Neuronal stem cell (in vitro differentiated cells): ENCODE measurements at regions not wholly inside any gene's neighbourhood (a gene's known extent, or its start where the extent isn't known, plus 50 kb on each side); places are given as distances from the start of the nearest gene placed in this dataset.

Source experiments
- DNase-seq: peaks from one replicate; pipeline ENCODE4 v3.0.0-alpha.2; 2013; ENCODE audit warnings: low spot score
- H2AFZ ChIP-seq: one replicate; pipeline ENCODE4 v1.6.1; 2013; ENCODE audit warnings: mild to moderate bottlenecking, low read length, inconsistent platforms
- H2AK5ac ChIP-seq: 2 replicates; pipeline ENCODE4 v1.6.1; 2013; ENCODE audit warnings: low read depth, mild to moderate bottlenecking, inconsistent platforms, low read length, moderate library complexity, mixed read lengths
- H2BK120ac ChIP-seq: 2 replicates; pipeline ENCODE4 v1.6.1; 2013; ENCODE audit warnings: low read depth, mild to moderate bottlenecking, inconsistent platforms, low read length, moderate library complexity, mixed read lengths
- H2BK12ac ChIP-seq: one replicate; pipeline ENCODE4 v1.6.1; 2013; ENCODE audit warnings: low read length, inconsistent platforms
- H2BK15ac ChIP-seq: 2 replicates; pipeline ENCODE4 v1.6.1; 2013; ENCODE audit warnings: mild to moderate bottlenecking, low read length, inconsistent platforms, mixed read lengths
- H2BK5ac ChIP-seq: one replicate; pipeline ENCODE4 v1.6.1; 2013; ENCODE audit warnings: inconsistent platforms, mild to moderate bottlenecking, low read length, moderate library complexity
- H3K14ac ChIP-seq: one replicate; pipeline ENCODE4 v1.6.1; 2013; ENCODE audit warnings: low read length, inconsistent platforms
- H3K18ac ChIP-seq: 2 replicates; pipeline ENCODE4 v1.6.1; 2013; ENCODE audit warnings: low read length, inconsistent platforms
- H3K23ac ChIP-seq: 2 replicates; pipeline ENCODE4 v1.6.1; 2013; ENCODE audit warnings: low read depth, mild to moderate bottlenecking, mixed read lengths, low read length, inconsistent platforms; ENCODE audit not compliant: poor library complexity
- H3K27ac ChIP-seq: replicated peaks from 3 replicates; pipeline ENCODE4 v1.5.1; 2013; ENCODE audit warnings: low read length, inconsistent platforms
- H3K27me3 ChIP-seq, 3 experiments: 2 replicates each; pipeline ENCODE4 v1.6.1; 2013; ENCODE audit warnings: low read length in 3 of 3, mild to moderate bottlenecking in 2 of 3, inconsistent platforms in 1 of 3, low read depth in 1 of 3, mixed read lengths in 1 of 3, moderate library complexity in 1 of 3; ENCODE audit not compliant: control insufficient read depth in 3 of 3, insufficient read depth in 3 of 3
- H3K36me3 ChIP-seq, 2 donors: replicated peaks in 1 of 2; 2 replicates each; pipeline ENCODE4 v1.6.1; 2013; ENCODE audit warnings: low read length in 2 of 2; ENCODE audit not compliant: control insufficient read depth in 2 of 2, insufficient read depth in 2 of 2
- H3K4ac ChIP-seq: 2 replicates; pipeline ENCODE4 v1.6.1; 2013; ENCODE audit warnings: inconsistent platforms, mild to moderate bottlenecking, low read length, moderate library complexity
- H3K4me1 ChIP-seq, 2 donors: 1 replicate in 1 of 2; 2 replicates in 1 of 2; pipeline ENCODE4 v1.6.1; 2013; ENCODE audit warnings: low read length in 2 of 2, low read depth in 1 of 2; ENCODE audit not compliant: control insufficient read depth in 2 of 2, insufficient read depth in 1 of 2
- H3K4me2 ChIP-seq: one replicate; pipeline ENCODE4 v1.6.1; 2013; ENCODE audit warnings: mild to moderate bottlenecking, low read length, inconsistent platforms; ENCODE audit not compliant: insufficient read depth, poor library complexity, severe bottlenecking
- H3K4me3 ChIP-seq, 2 donors: 2 replicates each; pipeline ENCODE4 v1.5.1; 2013; ENCODE audit warnings: low read length in 2 of 2, mild to moderate bottlenecking in 2 of 2, inconsistent platforms in 1 of 2, moderate library complexity in 1 of 2
- H3K79me1 ChIP-seq: one replicate; pipeline ENCODE4 v1.6.1; 2013; ENCODE audit warnings: low read depth, mild to moderate bottlenecking, inconsistent platforms, low read length, moderate library complexity
- H3K9ac ChIP-seq: one replicate; pipeline ENCODE4 v1.6.1; 2013; ENCODE audit warnings: mild to moderate bottlenecking, low read depth, low read length, inconsistent platforms; ENCODE audit not compliant: poor library complexity
- H3K9me3 ChIP-seq, 2 donors: replicated peaks in 1 of 2; 2 replicates each; pipeline versions ENCODE3 to v1.6.1; 2013; ENCODE audit warnings: low read length in 2 of 2, mild to moderate bottlenecking in 2 of 2, inconsistent platforms in 1 of 2, low read depth in 1 of 2, mixed read lengths in 1 of 2, moderate library complexity in 1 of 2; ENCODE audit not compliant: control insufficient read depth in 2 of 2, insufficient read depth in 1 of 2
- H4K8ac ChIP-seq: one replicate; pipeline ENCODE4 v1.6.1; 2013; ENCODE audit warnings: low read depth, mild to moderate bottlenecking, inconsistent platforms, low read length, moderate library complexity
- H4K91ac ChIP-seq: one replicate; pipeline ENCODE4 v1.6.1; 2013; ENCODE audit warnings: low read length, low read depth, mild to moderate bottlenecking, inconsistent platforms; ENCODE audit not compliant: poor library complexity
- WGBS, 2 donors: extraction: QIAGEN DNeasy Blood & Tissue Kit; methylation state at CpG; one replicate each; pipeline ENCODE4 v1.1.7; 2013; ENCODE audit warnings: missing lambda C conversion rate in 2 of 2, mixed read lengths in 1 of 2; ENCODE audit not compliant: insufficient read length in 2 of 2, insufficient replicate concordance in 1 of 2; ENCODE audit errors: extremely low coverage in 2 of 2; 5-methylcytosine and 5-hydroxymethylcytosine counted together

GRCh38 chr4:81599742-81600380, 128.2 kb upstream of the RASGEF1B start:
- no peak overlapping the region for H3K4me2 ChIP-seq
- H3K4me1 ChIP-seq = peaks cover 8% of the 10 kb centered on the region in 2 donors
- H2BK15ac ChIP-seq = no peak overlapping the region
- no peak overlapping the region for H3K23ac ChIP-seq
- H3K9ac ChIP-seq = no peak overlapping the region
- H3K9me3 ChIP-seq = peaks cover 0 to 4% of the 10 kb centered on the region in 2 donors
- H3K36me3 ChIP-seq = no peaks in the 10 kb centered on the region
- no peak overlapping the region for H2BK120ac ChIP-seq
- H3K4ac ChIP-seq = no peak overlapping the region
- no peak overlapping the region for H4K8ac ChIP-seq
- H2AK5ac ChIP-seq = no peak overlapping the region
- H4K91ac ChIP-seq = no peak overlapping the region
- no peak for DNase-seq
- no peak overlapping the region for H3K14ac ChIP-seq
- no peak overlapping the region for H2BK5ac ChIP-seq
- H3K79me1 ChIP-seq = no peaks in the 10 kb centered on the region
- H2AFZ ChIP-seq = no peak overlapping the region
- H3K4me3 ChIP-seq = no peak overlapping the region
- no peak overlapping the region for H3K27ac ChIP-seq
- H3K27me3 ChIP-seq = peaks cover 0 to 33% (median 0%) of the 10 kb centered on the region in 3 experiments
- no peak overlapping the region for H2BK12ac ChIP-seq
- no CpG with 5 or more reads among the region's 5 CpGs for WGBS, 2 donors
- H3K18ac ChIP-seq = no peak overlapping the region

- Histone ChIP-seq H3K9me3 (peaks cover 0 to 4% of the 10 kb centered on the region in 2 donors), H3K4me2 (no peak overlapping the region), H2BK120ac (no peak overlapping the region), H4K91ac (no peak overlapping the region), H3K18ac (no peak overlapping the region), H3K9ac (no peak overlapping the region), H3K4me3 (no peak overlapping the region), H3K27ac (no peak overlapping the region), H2AFZ (no peak overlapping the region), H3K27me3 (peaks cover 0 to 28% (median 0%) of the 10 kb centered on the region in 3 experiments), H4K8ac (no peak overlapping the region), H3K4me1 (peaks cover 5 to 8% of the 10 kb centered on the region in 2 donors), H3K4ac (no peak overlapping the region), H2BK5ac (no peak overlapping the region), H3K36me3 (no peaks in the 10 kb centered on the region), H2BK15ac (no peak overlapping the region), H2AK5ac (no peak overlapping the region), H3K23ac (no peak overlapping the region), H3K79me1 (no peaks in the 10 kb centered on the region), H3K14ac (no peak overlapping the region), H2BK12ac (no peak overlapping the region)
- no CpG with 5 or more reads among the region's 5 CpGs for WGBS, 2 donors
- DNase-seq = no peak
These were observed 124.3 kb upstream of the RASGEF1B start for GRCh38 chr4:81595798-81596610.

- no peak for DNase-seq
- Histone ChIP-seq H3K4me3 (no peak overlapping the region), H3K14ac (no peak overlapping the region), H2AK5ac (no peak overlapping the region), H3K36me3 (no peaks in the 10 kb centered on the region), H3K79me1 (no peaks in the 10 kb centered on the region), H3K4me1 (peaks cover 0 to 4% of the 10 kb centered on the region in 2 donors), H3K18ac (no peak overlapping the region), H2AFZ (no peak overlapping the region), H3K27me3 (peaks cover 0 to 28% (median 0%) of the 10 kb centered on the region in 3 experiments), H2BK120ac (no peak overlapping the region), H3K4me2 (no peak overlapping the region), H2BK12ac (no peak overlapping the region), H3K23ac (no peak overlapping the region), H4K8ac (no peak overlapping the region), H3K27ac (no peak overlapping the region), H3K9ac (no peak overlapping the region), H2BK15ac (no peak overlapping the region), H4K91ac (no peak overlapping the region), H3K4ac (no peak overlapping the region), H2BK5ac (no peak overlapping the region), H3K9me3 (peaks cover 0 to 4% of the 10 kb centered on the region in 2 donors)
These were observed 123.6 kb upstream of the RASGEF1B start for GRCh38 chr4:81595287-81595686.

GRCh38 chr4:81594490-81595159, 122.9 kb upstream of the RASGEF1B start:
- no peak for DNase-seq
- Histone ChIP-seq H3K4ac (no peak overlapping the region), H3K4me2 (no peak overlapping the region), H3K14ac (no peak overlapping the region), H3K4me3 (no peak overlapping the region), H3K9ac (no peak overlapping the region), H3K27me3 (peaks cover 0 to 21% (median 0%) of the 10 kb centered on the region in 3 experiments), H2BK5ac (no peak overlapping the region), H2BK12ac (no peak overlapping the region), H3K27ac (no peak overlapping the region), H2BK15ac (no peak overlapping the region), H3K18ac (no peak overlapping the region), H2AK5ac (no peak overlapping the region), H3K36me3 (no peaks in the 10 kb centered on the region), H3K79me1 (no peaks in the 10 kb centered on the region), H2BK120ac (no peak overlapping the region), H2AFZ (no peak overlapping the region), H3K4me1 (peaks cover 0 to 2% of the 10 kb centered on the region in 2 donors), H4K91ac (no peak overlapping the region), H3K23ac (no peak overlapping the region), H4K8ac (no peak overlapping the region), H3K9me3 (peaks cover 0 to 4% of the 10 kb centered on the region in 2 donors)
- no CpG with 5 or more reads among the region's 4 CpGs for WGBS, 2 donors
